ENCODE measurements at regions not wholly inside any gene's neighbourhood (a gene's known extent, or its start where the extent isn't known, plus 50 kb on each side); places are given as distances from the start of the nearest gene placed in this dataset.

DNA sequence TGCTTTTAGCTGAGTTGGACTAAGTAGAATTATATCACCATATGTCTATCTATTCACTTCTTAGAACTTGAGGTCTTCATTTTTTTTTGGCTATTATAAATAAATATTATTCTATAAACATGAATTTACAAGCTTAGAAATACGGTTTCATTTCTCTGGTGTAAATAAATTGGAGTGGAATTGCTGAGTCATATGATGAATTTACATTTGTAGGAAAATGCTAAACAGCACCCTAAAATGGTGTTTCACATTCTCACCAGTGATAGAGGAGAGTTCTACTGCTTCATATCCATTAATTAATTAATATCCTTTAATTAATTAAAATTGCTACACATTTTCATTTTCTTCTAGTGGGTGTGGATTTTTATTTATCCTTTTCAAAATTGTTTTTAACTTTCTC lies 318.3 kb downstream of the MDFIC start:
- TF ChIP-seq, protein P1, sequence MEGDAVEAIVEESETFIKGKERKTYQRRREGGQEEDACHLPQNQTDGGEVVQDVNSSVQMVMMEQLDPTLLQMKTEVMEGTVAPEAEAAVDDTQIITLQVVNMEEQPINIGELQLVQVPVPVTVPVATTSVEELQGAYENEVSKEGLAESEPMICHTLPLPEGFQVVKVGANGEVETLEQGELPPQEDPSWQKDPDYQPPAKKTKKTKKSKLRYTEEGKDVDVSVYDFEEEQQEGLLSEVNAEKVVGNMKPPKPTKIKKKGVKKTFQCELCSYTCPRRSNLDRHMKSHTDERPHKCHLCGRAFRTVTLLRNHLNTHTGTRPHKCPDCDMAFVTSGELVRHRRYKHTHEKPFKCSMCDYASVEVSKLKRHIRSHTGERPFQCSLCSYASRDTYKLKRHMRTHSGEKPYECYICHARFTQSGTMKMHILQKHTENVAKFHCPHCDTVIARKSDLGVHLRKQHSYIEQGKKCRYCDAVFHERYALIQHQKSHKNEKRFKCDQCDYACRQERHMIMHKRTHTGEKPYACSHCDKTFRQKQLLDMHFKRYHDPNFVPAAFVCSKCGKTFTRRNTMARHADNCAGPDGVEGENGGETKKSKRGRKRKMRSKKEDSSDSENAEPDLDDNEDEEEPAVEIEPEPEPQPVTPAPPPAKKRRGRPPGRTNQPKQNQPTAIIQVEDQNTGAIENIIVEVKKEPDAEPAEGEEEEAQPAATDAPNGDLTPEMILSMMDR (conservative IDR thresholded peaks at IDR 0.05), result no peak
- no peak for TF ChIP-seq EZH2 (IDR thresholded peaks at IDR 0.05; ENCODE audit: low read depth)

Data from PC-9 (cell line).